ENCODE measurements at regions not wholly inside any gene's neighbourhood (a gene's known extent, or its start where the extent isn't known, plus 50 kb on each side); places are given as distances from the start of the nearest gene placed in this dataset.

GRCh38 chr15:87493803-87494202, 762.7 kb downstream of the NTRK3 start:
- intact Hi-C loops (cut with micrococcal nuclease; ENCODE audit: unreplicated experiment) = no loop called here
- FAIRE-seq = no peak
- POLR2A ChIA-PET = no interaction called here

More at GRCh38 chr15:87493803-87494202, 762.7 kb downstream of the NTRK3 start:
- Histone ChIP-seq H3K36me3 (replicated peaks in 1 of 2; ENCODE audit: control insufficient read depth in 1 of 2, insufficient read depth in 2 of 2, low read length in 2 of 2) (no peaks in the 10 kb centered on the region), H3K4me3 (replicated peaks in 1 of 3; ENCODE audit: insufficient read depth in 1 of 3, low read depth in 2 of 3, low read length in 3 of 3) (no peak overlapping the region), H3K9me3 (ENCODE audit: low read length) (peaks cover 99% of the 10 kb centered on the region), H3K4me2 (ENCODE audit: low read depth, low read length) (no peak overlapping the region), H3K27me3 (ENCODE audit: control insufficient read depth in 1 of 2, insufficient read depth in 2 of 2, low read length in 2 of 2) (no peaks in the 10 kb centered on the region), H2AFZ (ENCODE audit: low read length) (no peak overlapping the region), H3K4me1 (ENCODE audit: insufficient read depth, low read length) (no peaks in the 10 kb centered on the region), H3K9ac (ENCODE audit: insufficient read depth, low read depth, low read length) (no peak overlapping the region), H4K20me1 (ENCODE audit: insufficient read depth, low read length) (no peaks in the 10 kb centered on the region), H3K79me2 (ENCODE audit: insufficient read depth, low read length) (no peaks in the 10 kb centered on the region), H3K27ac (ENCODE audit: extremely low read length, insufficient read depth, low read length) (no peak overlapping the region)
- CTCF ChIA-PET (ENCODE audit: low intra/inter-chr PET ratio, low total read pairs) = no interaction called here
- BruUV-seq (replicated peaks) = no TSS peak
- no peak for TF ChIP-seq NRL (CRISPR knock-in tag; IDR thresholded peaks at IDR 0.05; ENCODE audit: borderline replicate concordance)
- no peak for TF ChIP-seq IRX3 (CRISPR knock-in tag; IDR thresholded peaks at IDR 0.05; ENCODE audit: borderline replicate concordance, low read depth)
- TF ChIP-seq SATB2 (CRISPR knock-in tag; IDR thresholded peaks at IDR 0.05) = no peak
- TF ChIP-seq, protein P1, sequence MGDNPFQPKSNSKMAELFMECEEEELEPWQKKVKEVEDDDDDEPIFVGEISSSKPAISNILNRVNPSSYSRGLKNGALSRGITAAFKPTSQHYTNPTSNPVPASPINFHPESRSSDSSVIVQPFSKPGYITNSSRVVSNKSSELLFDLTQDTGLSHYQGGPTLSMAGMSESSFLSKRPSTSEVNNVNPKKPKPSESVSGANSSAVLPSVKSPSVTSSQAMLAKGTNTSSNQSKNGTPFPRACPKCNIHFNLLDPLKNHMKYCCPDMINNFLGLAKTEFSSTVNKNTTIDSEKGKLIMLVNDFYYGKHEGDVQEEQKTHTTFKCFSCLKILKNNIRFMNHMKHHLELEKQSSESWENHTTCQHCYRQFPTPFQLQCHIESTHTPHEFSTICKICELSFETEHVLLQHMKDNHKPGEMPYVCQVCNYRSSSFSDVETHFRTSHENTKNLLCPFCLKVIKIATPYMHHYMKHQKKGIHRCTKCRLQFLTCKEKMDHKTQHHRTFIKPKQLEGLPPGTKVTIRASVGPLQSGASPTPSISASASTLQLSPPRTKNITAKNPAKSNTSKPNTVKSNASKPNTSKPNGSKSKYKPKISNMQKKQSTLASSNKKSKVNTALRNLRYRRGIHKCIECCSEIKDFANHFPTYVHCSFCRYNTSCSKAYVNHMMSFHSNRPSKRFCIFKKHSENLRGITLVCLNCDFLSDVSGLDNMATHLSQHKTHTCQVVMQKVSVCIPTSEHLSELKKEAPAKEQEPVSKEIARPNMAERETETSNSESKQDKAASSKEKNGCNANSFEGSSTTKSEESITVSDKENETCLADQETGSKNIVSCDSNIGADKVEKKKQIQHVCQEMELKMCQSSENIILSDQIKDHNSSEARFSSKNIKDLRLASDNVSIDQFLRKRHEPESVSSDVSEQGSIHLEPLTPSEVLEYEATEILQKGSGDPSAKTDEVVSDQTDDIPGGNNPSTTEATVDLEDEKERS (CRISPR knock-in tag; IDR thresholded peaks at IDR 0.05) = no peak
- TF ChIP-seq ZFP36 (IDR thresholded peaks at IDR 0.05; ENCODE audit: borderline replicate concordance, low read depth, low read length, partially characterized antibody) = no peak
- TF ChIP-seq ZNF451 (CRISPR knock-in tag; IDR thresholded peaks at IDR 0.05) = no peak
- no peak for TF ChIP-seq SAFB2 (CRISPR knock-in tag; IDR thresholded peaks at IDR 0.05; ENCODE audit: borderline replicate concordance, low read depth)
- TF ChIP-seq MAF1 (CRISPR knock-in tag; IDR thresholded peaks at IDR 0.05; ENCODE audit: borderline replicate concordance) = no peak
- no peak for TF ChIP-seq GTF2F1 (IDR thresholded peaks at IDR 0.05; ENCODE audit: low read length)
- TF ChIP-seq PHF21A (CRISPR knock-in tag; IDR thresholded peaks at IDR 0.05) = no peak
- TF ChIP-seq PAF1 (CRISPR knock-in tag; IDR thresholded peaks at IDR 0.05) = no peak
- TF ChIP-seq ISX (CRISPR knock-in tag; conservative IDR thresholded peaks at IDR 0.05) = no peak
- no peak for TF ChIP-seq ZNF775 (CRISPR knock-in tag; IDR thresholded peaks at IDR 0.05; ENCODE audit: borderline replicate concordance)
- TF ChIP-seq POGK (CRISPR knock-in tag; conservative IDR thresholded peaks at IDR 0.05) = no peak
- TF ChIP-seq ZNF30 (CRISPR knock-in tag; IDR thresholded peaks at IDR 0.05) = no peak
- TF ChIP-seq IKZF4 (CRISPR knock-in tag; IDR thresholded peaks at IDR 0.05; ENCODE audit: borderline replicate concordance, low read depth, not compliant biosample characterization) = no peak
- TF ChIP-seq SMAD1 (CRISPR knock-in tag; IDR thresholded peaks at IDR 0.05; ENCODE audit: borderline replicate concordance, low read depth) = no peak
- TF ChIP-seq HMG20A (CRISPR knock-in tag; IDR thresholded peaks at IDR 0.05; ENCODE audit: borderline replicate concordance) = no peak
- no peak for TF ChIP-seq ZNF501 (CRISPR knock-in tag; IDR thresholded peaks at IDR 0.05)
- no peak for TF ChIP-seq TEAD3 (CRISPR knock-in tag; optimal IDR thresholded peaks at IDR 0.05; ENCODE audit: borderline replicate concordance)
- no peak for DNase-seq (ENCODE audit: low spot score)
- in situ Hi-C loops (cut with HindIII; ENCODE audit: extremely low pct_ligation_motif_present, low pct_unique_long_range_greater_than_20kb) = no loop called here
- ATAC-seq = no peak

Measured in HepG2 (cell line).